ENCODE measurements at regions not wholly inside any gene's neighbourhood (a gene's known extent, or its start where the extent isn't known, plus 50 kb on each side); places are given as distances from the start of the nearest gene placed in this dataset.
A peak's percentile ranks its signal among the peaks of the same experiment; 100 is the strongest.

GRCh38 chr12:126847005-126847629 is 1419.9 kb upstream of the TMEM132C start:
- DNase-seq (ENCODE audit: low spot score): peak; percentile 6

- DNase-seq (ENCODE audit: low spot score): no peak
Measured at GRCh38 chr12:126855768-126856167, 1411.2 kb upstream of the TMEM132C start.

- DNase-seq (ENCODE audit: low spot score): no peak
Measured at GRCh38 chr12:126856958-126857357, 1410.0 kb upstream of the TMEM132C start.

GRCh38 chr12:126858560-126858959 is 1408.4 kb upstream of the TMEM132C start:
- no peak for DNase-seq (ENCODE audit: low spot score)

- no peak for DNase-seq (ENCODE audit: low spot score)
Measured at GRCh38 chr12:126860210-126860609, 1406.8 kb upstream of the TMEM132C start.

- no peak for DNase-seq (ENCODE audit: low spot score)
Measured at GRCh38 chr12:126862500-126862899, 1404.5 kb upstream of the TMEM132C start.

GRCh38 chr12:126869644-126870043 is 1397.3 kb upstream of the TMEM132C start:
- DNase-seq (ENCODE audit: low spot score): no peak

GRCh38 chr12:126873701-126874100 is 1393.3 kb upstream of the TMEM132C start:
- no peak for DNase-seq (ENCODE audit: low spot score)

GRCh38 chr12:126874427-126875026 is 1392.4 kb upstream of the TMEM132C start:
- peak; percentile 59 for DNase-seq (ENCODE audit: low spot score)

- DNase-seq (ENCODE audit: low spot score): no peak
Measured at GRCh38 chr12:126879842-126880241, 1387.1 kb upstream of the TMEM132C start.

- DNase-seq (ENCODE audit: low spot score): no peak
Measured at GRCh38 chr12:126883697-126884096, 1383.3 kb upstream of the TMEM132C start.

- no peak for DNase-seq (ENCODE audit: low spot score)
Measured at GRCh38 chr12:126889501-126889900, 1377.5 kb upstream of the TMEM132C start.

GRCh38 chr12:126890097-126890496 is 1376.9 kb upstream of the TMEM132C start:
- no peak for DNase-seq (ENCODE audit: low spot score)

- no peak for DNase-seq (ENCODE audit: low spot score)
Measured at GRCh38 chr12:126891789-126892188, 1375.2 kb upstream of the TMEM132C start.

- no peak for DNase-seq (ENCODE audit: low spot score)
Measured at GRCh38 chr12:126895951-126896913, 1370.7 kb upstream of the TMEM132C start.

- no peak for DNase-seq (ENCODE audit: low spot score)
Measured at GRCh38 chr12:126897102-126897501, 1369.9 kb upstream of the TMEM132C start.

- DNase-seq (ENCODE audit: low spot score): no peak
Measured at GRCh38 chr12:126897778-126898177, 1369.2 kb upstream of the TMEM132C start.

- DNase-seq (ENCODE audit: low spot score): no peak
Measured at GRCh38 chr12:126898562-126898961, 1368.4 kb upstream of the TMEM132C start.

- DNase-seq (ENCODE audit: low spot score): no peak
Measured at GRCh38 chr12:126899926-126900792, 1366.8 kb upstream of the TMEM132C start.

- DNase-seq (ENCODE audit: low spot score): no peak
Measured at GRCh38 chr12:126903027-126903876, 1363.7 kb upstream of the TMEM132C start.

GRCh38 chr12:126905752-126906151 is 1361.2 kb upstream of the TMEM132C start:
- DNase-seq (ENCODE audit: low spot score): no peak
